Activated CD8-positive, alpha-beta T cell treated with anti-CD3 and anti-CD28 coated beads for 36 hours (primary cell): ENCODE measurements at regions not wholly inside any gene's neighbourhood (a gene's known extent, or its start where the extent isn't known, plus 50 kb on each side); places are given as distances from the start of the nearest gene placed in this dataset.
A peak's percentile ranks its signal among the peaks of the same experiment; 100 is the strongest.
"Not testable (repeated sequence)": the region's sequence is repeated elsewhere in the genome, so short reads cannot be mapped to it uniquely, and the experiment has no call there.

ENCODE experiments used
- ATAC-seq: fragments of 200-7000 bp; cut with Tn5 transposase; one replicate; pipeline ENCODE4 v1.10.0; 2021; ENCODE audit warnings: mild to moderate bottlenecking, moderate library complexity
- CTCF ChIA-PET: fragments of 350-600 bp; sonication (Branson Sonifier 250); formaldehyde crosslinking; loops from one replicate; lab custom pipeline; 2021; ENCODE audit warnings: antibody characterized with exemption; lab: Charles Lee
- POLR2A ChIA-PET: fragments of 350-600 bp; sonication (Branson Sonifier 250); formaldehyde crosslinking; loops from one replicate; lab custom pipeline; 2021; ENCODE audit warnings: antibody characterized with exemption; lab: Charles Lee
- DNase-seq: peaks from one replicate; pipeline ENCODE4 v3.0.0-alpha.2; 2020
- H3K27ac Mint-ChIP-seq: one replicate; pipeline ENCODE4 v1.8.0; 2021; ENCODE audit warnings: mild to moderate bottlenecking, mixed read lengths
- H3K27me3 Mint-ChIP-seq: one replicate; pipeline ENCODE4 v1.8.0; 2021; ENCODE audit warnings: mixed read lengths
- H3K36me3 Mint-ChIP-seq: one replicate; pipeline ENCODE4 v1.8.0; 2021; ENCODE audit warnings: low read depth, mixed read lengths
- H3K4me1 Mint-ChIP-seq: one replicate; pipeline ENCODE4 v1.8.0; 2021; ENCODE audit warnings: low read depth, mixed read lengths
- H3K4me3 Mint-ChIP-seq: one replicate; pipeline ENCODE4 v1.8.0; 2021; ENCODE audit warnings: mild to moderate bottlenecking, moderate library complexity, mixed read lengths
- H3K9me3 Mint-ChIP-seq: one replicate; pipeline ENCODE4 v1.8.0; 2021; ENCODE audit warnings: mixed read lengths
- CTCF ChIP-seq: fragments of 200-600 bp; IDR thresholded peaks from one replicate; pipeline ENCODE4 v1.8.0; 2022; ENCODE audit warnings: antibody characterized with exemption, mild to moderate bottlenecking
- intact Hi-C: fragments of 100-400 bp; cut with micrococcal nuclease; formaldehyde crosslinking; loops from one replicate; pipeline ENCODE4 v1.10.0; 2022

GRCh38 chr16:31714903-31715504 lies 158.6 kb upstream of the ZNF267 start:
- H3K27ac Mint-ChIP-seq = peak overlapping the region; percentile 98
- H3K4me3 Mint-ChIP-seq = peak overlapping the region; percentile 87
- ATAC-seq (peak; percentile 12), DNase-seq (peak; percentile 57)
- peaks cover 57% of the 10 kb centered on the region for H3K36me3 Mint-ChIP-seq
- H3K9me3 Mint-ChIP-seq = peaks cover 1% of the 10 kb centered on the region
- ChIA-PET POLR2A (interaction anchor here (0.8 to 7.8 kb wide), 7 partner anchors 7 to 207 kb away, joined by 4 to 151 read pairs (median 6); partner anchors contain the start of genes RUSF1 and ZNF267), CTCF (interaction anchor here (0.7 to 1.9 kb wide), 9 partner anchors 8 to 257 kb away, joined by 3 to 9 read pairs (median 5); partner anchors contain the start of gene ARMC5)
- no peaks in the 10 kb centered on the region for H3K27me3 Mint-ChIP-seq
- TF ChIP-seq CTCF = no peak
- intact Hi-C loops = loop anchor here (10.0 kb wide), 1 partner anchor 210 kb away; the partner anchor contains the start of gene RUSF1
- peaks cover 52% of the 10 kb centered on the region for H3K4me1 Mint-ChIP-seq

- H3K27me3 Mint-ChIP-seq = no peaks in the 10 kb centered on the region
- CTCF ChIA-PET = interaction anchor here (1.9 kb wide), 1 partner anchor 256 kb away, joined by 9 read pairs; the partner anchor contains the start of gene ARMC5
- no peak overlapping the region for H3K4me3 Mint-ChIP-seq
- H3K4me1 Mint-ChIP-seq = peaks cover 56% of the 10 kb centered on the region
- peaks cover 4% of the 10 kb centered on the region for H3K9me3 Mint-ChIP-seq
- ATAC-seq (no peak), DNase-seq (no peak)
- POLR2A ChIA-PET = interaction anchor here (7.8 kb wide), 1 partner anchor 14 kb away, joined by 151 read pairs; no protein-coding TSS in a partner anchor
- TF ChIP-seq CTCF = no peak
- intact Hi-C loops = loop anchor here (10.0 kb wide), 1 partner anchor 211 kb away; the partner anchor contains the start of gene RUSF1
- H3K36me3 Mint-ChIP-seq = peaks cover 61% of the 10 kb centered on the region
- H3K27ac Mint-ChIP-seq = no peak overlapping the region
These were observed 157.7 kb upstream of the ZNF267 start for GRCh38 chr16:31715915-31716314.

- ATAC-seq = no peak
- H3K4me3 Mint-ChIP-seq = no peak overlapping the region
- peaks cover 80% of the 10 kb centered on the region for H3K36me3 Mint-ChIP-seq
- POLR2A ChIA-PET = interaction anchor here (1.0 kb wide), 1 partner anchor 14 kb away, joined by 5 read pairs; no protein-coding TSS in a partner anchor
- CTCF ChIA-PET = no interaction called here
- no peak for DNase-seq
- H3K9me3 Mint-ChIP-seq = peaks cover 4% of the 10 kb centered on the region
- H3K4me1 Mint-ChIP-seq = peaks cover 46% of the 10 kb centered on the region
- intact Hi-C loops = loop anchor here (10.0 kb wide), 1 partner anchor 214 kb away; the partner anchor contains the start of gene RUSF1
- H3K27ac Mint-ChIP-seq = no peak overlapping the region
- TF ChIP-seq CTCF = no peak
- H3K27me3 Mint-ChIP-seq = no peaks in the 10 kb centered on the region
These were observed 154.6 kb upstream of the ZNF267 start for GRCh38 chr16:31718998-31719397.

- Mint-ChIP-seq H3K27me3 (no peaks in the 10 kb centered on the region), H3K9me3 (peaks cover 31% of the 10 kb centered on the region), H3K4me1 (peaks cover 28% of the 10 kb centered on the region), H3K27ac (no peak overlapping the region), H3K4me3 (no peak overlapping the region), H3K36me3 (peaks cover 81% of the 10 kb centered on the region)
- ChIA-PET CTCF (no interaction called here), POLR2A (no interaction called here)
- intact Hi-C loops = no loop called here
- peak; percentile 37 for ATAC-seq
- no peak for DNase-seq
- no peak for TF ChIP-seq CTCF
These were observed 146.1 kb upstream of the ZNF267 start for GRCh38 chr16:31727553-31727952.

GRCh38 chr16:31734265-31734664 lies 139.3 kb upstream of the ZNF267 start:
- no peaks in the 10 kb centered on the region for H3K27me3 Mint-ChIP-seq
- ATAC-seq (no peak), DNase-seq (no peak)
- POLR2A ChIA-PET = no interaction called here
- H3K9me3 Mint-ChIP-seq = peaks cover 42% of the 10 kb centered on the region
- CTCF ChIA-PET = no interaction called here
- TF ChIP-seq CTCF = no peak
- H3K36me3 Mint-ChIP-seq = peaks cover 86% of the 10 kb centered on the region
- intact Hi-C loops = no loop called here
- H3K4me3 Mint-ChIP-seq = no peak overlapping the region
- no peak overlapping the region for H3K27ac Mint-ChIP-seq
- peaks cover 7% of the 10 kb centered on the region for H3K4me1 Mint-ChIP-seq

GRCh38 chr16:31745098-31745497 lies 128.5 kb upstream of the ZNF267 start:
- Mint-ChIP-seq H3K36me3 (peaks cover 95% of the 10 kb centered on the region), H3K9me3 (peaks cover 73% of the 10 kb centered on the region)
- H3K27ac Mint-ChIP-seq, intact Hi-C loops, DNase-seq, ATAC-seq, POLR2A ChIA-PET, H3K27me3 Mint-ChIP-seq, H3K4me1 Mint-ChIP-seq, H3K4me3 Mint-ChIP-seq: not testable (repeated sequence)
- CTCF ChIA-PET = interaction anchor here (0.9 kb wide), 1 partner anchor 22 kb away, joined by 5 read pairs; no protein-coding TSS in a partner anchor
